ENCODE measurements at regions not wholly inside any gene's neighbourhood (a gene's known extent, or its start where the extent isn't known, plus 50 kb on each side); places are given as distances from the start of the nearest gene placed in this dataset.

DNA sequence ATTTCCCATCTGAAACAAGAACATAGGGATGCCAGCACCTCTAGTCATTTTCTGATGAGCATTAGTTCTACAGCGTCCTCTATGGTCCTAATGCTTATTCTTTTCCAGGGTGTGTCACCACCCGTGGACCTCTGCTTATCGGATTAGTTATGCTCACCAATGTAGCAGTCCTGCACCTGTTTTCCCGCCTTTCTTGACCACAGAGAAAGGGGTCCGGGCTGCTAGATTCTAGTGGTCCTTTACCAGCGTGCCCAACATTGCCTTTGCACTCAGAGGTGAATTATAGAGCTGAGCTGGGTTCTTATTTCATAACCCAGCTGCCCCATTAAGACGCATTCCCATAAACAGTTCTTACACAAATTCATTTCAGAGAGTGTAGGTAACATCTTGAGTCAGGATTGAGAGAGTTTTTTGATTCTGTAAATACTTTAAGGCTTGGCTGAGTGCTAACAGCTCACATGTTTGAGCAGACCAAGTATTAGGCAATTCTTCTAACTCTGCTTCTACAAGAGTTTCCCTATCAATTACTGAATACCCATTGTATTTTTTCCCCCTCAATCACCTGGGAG, 2205.1 kb upstream of the C9orf72 start:
- peaks cover 4% of the 10 kb centered on the region for H3K4me1 Mint-ChIP-seq
- H3K36me3 Mint-ChIP-seq (ENCODE audit: low read depth) = no peaks in the 10 kb centered on the region
- H3K27ac Mint-ChIP-seq = no peak overlapping the region
- H3K9me3 Mint-ChIP-seq = peaks cover 5% of the 10 kb centered on the region
- TF ChIP-seq, protein P1, sequence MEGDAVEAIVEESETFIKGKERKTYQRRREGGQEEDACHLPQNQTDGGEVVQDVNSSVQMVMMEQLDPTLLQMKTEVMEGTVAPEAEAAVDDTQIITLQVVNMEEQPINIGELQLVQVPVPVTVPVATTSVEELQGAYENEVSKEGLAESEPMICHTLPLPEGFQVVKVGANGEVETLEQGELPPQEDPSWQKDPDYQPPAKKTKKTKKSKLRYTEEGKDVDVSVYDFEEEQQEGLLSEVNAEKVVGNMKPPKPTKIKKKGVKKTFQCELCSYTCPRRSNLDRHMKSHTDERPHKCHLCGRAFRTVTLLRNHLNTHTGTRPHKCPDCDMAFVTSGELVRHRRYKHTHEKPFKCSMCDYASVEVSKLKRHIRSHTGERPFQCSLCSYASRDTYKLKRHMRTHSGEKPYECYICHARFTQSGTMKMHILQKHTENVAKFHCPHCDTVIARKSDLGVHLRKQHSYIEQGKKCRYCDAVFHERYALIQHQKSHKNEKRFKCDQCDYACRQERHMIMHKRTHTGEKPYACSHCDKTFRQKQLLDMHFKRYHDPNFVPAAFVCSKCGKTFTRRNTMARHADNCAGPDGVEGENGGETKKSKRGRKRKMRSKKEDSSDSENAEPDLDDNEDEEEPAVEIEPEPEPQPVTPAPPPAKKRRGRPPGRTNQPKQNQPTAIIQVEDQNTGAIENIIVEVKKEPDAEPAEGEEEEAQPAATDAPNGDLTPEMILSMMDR (IDR thresholded peaks at IDR 0.05; ENCODE audit: unreplicated experiment in 3 of 3) = no peak
- H3K27me3 Mint-ChIP-seq (ENCODE audit: low read depth) = peaks cover 4% of the 10 kb centered on the region
- no peak overlapping the region for H3K4me3 Mint-ChIP-seq

DNA sequence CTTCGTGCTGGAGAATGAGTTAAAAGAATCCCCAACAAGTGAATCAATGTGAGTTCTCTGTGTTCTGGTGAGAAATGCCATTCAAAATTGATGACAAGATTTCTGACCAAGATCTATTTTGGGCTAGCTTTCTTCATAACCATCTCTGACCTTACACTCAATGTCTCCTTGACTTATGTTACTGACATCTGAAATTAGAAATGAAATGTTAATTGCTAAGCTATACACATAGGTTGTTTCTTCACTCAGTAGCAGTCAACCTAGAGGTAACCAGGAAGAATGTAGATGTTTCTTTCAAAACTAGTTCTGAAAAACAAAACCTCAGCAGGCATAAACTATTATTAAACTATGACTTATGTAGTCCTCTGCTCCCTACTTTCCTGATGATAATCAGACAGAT, 2220.7 kb upstream of the C9orf72 start:
- H3K27me3 Mint-ChIP-seq (ENCODE audit: low read depth) = no peaks in the 10 kb centered on the region
- TF ChIP-seq, protein P1 (IDR thresholded peaks at IDR 0.05; ENCODE audit: unreplicated experiment in 3 of 3) = no peak
- H3K36me3 Mint-ChIP-seq (ENCODE audit: low read depth) = no peaks in the 10 kb centered on the region
- H3K9me3 Mint-ChIP-seq = no peaks in the 10 kb centered on the region
- H3K4me1 Mint-ChIP-seq = no peaks in the 10 kb centered on the region
- H3K27ac Mint-ChIP-seq = no peak overlapping the region
- H3K4me3 Mint-ChIP-seq = no peak overlapping the region

DNA sequence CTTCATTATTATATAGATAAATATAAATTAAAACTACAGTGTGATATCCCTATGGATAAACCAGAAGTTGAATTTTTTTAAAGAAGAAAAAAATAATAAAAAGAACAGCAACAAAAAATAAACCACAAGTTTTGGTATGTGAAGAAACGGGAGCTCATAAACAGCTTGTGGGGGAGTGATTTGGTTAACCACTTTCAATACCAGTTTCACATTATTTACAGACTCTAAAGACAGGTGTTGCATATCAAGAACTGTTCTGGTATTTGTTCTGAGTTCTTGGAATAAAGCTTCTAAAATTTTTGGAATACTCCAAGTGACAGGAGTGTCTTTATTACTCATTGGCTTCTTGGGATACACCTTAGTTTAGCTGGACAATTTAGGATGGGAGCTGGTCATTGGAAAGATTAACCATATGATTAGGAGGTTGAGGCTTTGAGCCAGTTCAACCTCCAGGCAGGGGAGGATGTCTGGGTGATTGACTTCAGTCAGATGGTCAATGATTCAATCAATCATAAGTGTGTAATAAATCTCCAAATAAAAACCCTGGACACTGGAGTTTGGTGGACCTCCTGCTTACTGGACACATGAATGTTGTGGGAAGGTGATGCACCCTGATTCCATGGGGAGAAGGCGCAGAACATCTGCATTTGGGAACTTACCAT, 2223.1 kb upstream of the C9orf72 start:
- H3K4me3 Mint-ChIP-seq = no peak overlapping the region
- H3K9me3 Mint-ChIP-seq = no peaks in the 10 kb centered on the region
- H3K27me3 Mint-ChIP-seq (ENCODE audit: low read depth) = no peaks in the 10 kb centered on the region
- H3K36me3 Mint-ChIP-seq (ENCODE audit: low read depth) = no peaks in the 10 kb centered on the region
- no peaks in the 10 kb centered on the region for H3K4me1 Mint-ChIP-seq
- no peak overlapping the region for H3K27ac Mint-ChIP-seq
- TF ChIP-seq, protein P1 (IDR thresholded peaks at IDR 0.05; ENCODE audit: unreplicated experiment in 3 of 3) = no peak

DNA sequence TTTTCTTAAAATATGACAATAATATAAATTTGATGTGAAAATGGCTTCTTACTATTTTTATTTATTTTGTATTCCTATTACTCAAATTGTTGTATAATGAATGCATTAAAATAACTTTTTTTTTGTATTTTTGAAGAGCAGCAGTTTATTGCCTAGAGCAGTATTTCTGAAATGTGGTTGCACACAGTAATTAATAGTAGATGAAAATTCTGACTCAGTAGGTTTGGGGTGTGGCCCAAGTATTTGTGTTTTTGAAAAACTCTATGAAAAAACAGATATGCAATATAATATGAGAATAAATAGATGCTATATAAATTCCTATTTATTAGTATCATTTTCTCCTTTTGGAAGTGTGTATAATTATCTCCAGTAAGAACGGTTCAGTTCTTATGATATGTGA, 2225.3 kb upstream of the C9orf72 start:
- Mint-ChIP-seq H3K36me3 (ENCODE audit: low read depth) (no peaks in the 10 kb centered on the region), H3K27ac (no peak overlapping the region), H3K4me1 (no peaks in the 10 kb centered on the region), H3K27me3 (ENCODE audit: low read depth) (no peaks in the 10 kb centered on the region), H3K4me3 (no peak overlapping the region), H3K9me3 (no peaks in the 10 kb centered on the region)
- TF ChIP-seq, protein P1 (IDR thresholded peaks at IDR 0.05; ENCODE audit: unreplicated experiment in 3 of 3) = no peak

DNA sequence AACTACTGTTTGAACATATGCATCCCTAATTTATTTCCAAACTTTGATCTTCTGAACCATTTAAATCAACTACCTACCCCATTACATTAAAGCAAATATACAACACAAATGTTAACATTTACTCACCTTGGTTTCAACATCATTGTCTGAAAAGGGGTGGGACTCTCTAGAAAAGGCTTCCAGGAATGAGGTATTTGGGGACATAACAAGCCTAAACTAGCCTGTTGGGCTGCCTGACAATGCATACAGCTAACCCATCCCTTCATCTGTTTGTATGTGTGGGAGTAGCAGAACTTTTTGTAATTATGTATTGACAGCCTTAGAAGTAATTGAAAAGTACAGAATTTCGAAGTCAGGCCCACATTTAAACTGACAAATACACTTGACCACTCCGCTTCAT, 2225.9 kb upstream of the C9orf72 start:
- no peaks in the 10 kb centered on the region for H3K4me1 Mint-ChIP-seq
- TF ChIP-seq, protein P1 (IDR thresholded peaks at IDR 0.05; ENCODE audit: unreplicated experiment in 3 of 3) = no peak
- H3K36me3 Mint-ChIP-seq (ENCODE audit: low read depth) = no peaks in the 10 kb centered on the region
- H3K27ac Mint-ChIP-seq = no peak overlapping the region
- no peak overlapping the region for H3K4me3 Mint-ChIP-seq
- H3K9me3 Mint-ChIP-seq = no peaks in the 10 kb centered on the region
- no peaks in the 10 kb centered on the region for H3K27me3 Mint-ChIP-seq (ENCODE audit: low read depth)

DNA sequence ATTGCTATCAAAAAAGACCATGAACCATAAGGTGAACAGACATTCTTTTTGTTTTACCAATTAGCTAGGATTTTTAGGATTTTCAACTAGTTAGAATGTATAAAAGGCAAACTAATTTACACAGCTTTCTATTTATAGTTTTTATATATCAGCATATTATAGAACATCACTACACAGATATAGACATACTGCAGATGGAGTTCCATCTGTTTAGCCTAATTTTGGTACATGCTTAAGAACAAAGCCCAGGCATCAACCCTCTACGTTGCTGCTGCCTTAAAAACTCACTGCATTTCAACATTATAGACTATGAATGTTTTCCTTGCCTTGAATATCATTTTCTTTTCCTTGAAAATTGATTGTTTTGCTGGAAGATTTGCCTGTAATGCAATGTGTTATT, 2227.5 kb upstream of the C9orf72 start:
- Mint-ChIP-seq H3K27me3 (ENCODE audit: low read depth) (no peaks in the 10 kb centered on the region), H3K27ac (no peak overlapping the region), H3K9me3 (no peaks in the 10 kb centered on the region), H3K36me3 (ENCODE audit: low read depth) (no peaks in the 10 kb centered on the region), H3K4me1 (no peaks in the 10 kb centered on the region), H3K4me3 (no peak overlapping the region)
- TF ChIP-seq, protein P1 (IDR thresholded peaks at IDR 0.05; ENCODE audit: unreplicated experiment in 3 of 3) = no peak
